Hepatocyte (in vitro differentiated cells): ENCODE measurements at regions not wholly inside any gene's neighbourhood (a gene's known extent, or its start where the extent isn't known, plus 50 kb on each side); places are given as distances from the start of the nearest gene placed in this dataset.
"Not testable (repeated sequence)": the region's sequence is repeated elsewhere in the genome, so short reads cannot be mapped to it uniquely, and the experiment has no call there.

Experiments used
- DNase-seq: peaks from one replicate; pipeline ENCODE4 v3.0.0-alpha.2; 2016; ENCODE audit warnings: low spot score
- H2AFZ ChIP-seq: fragments of 200-600 bp; sonication (generic); 2 replicates; pipeline ENCODE4 v1.6.0; 2016; ENCODE audit warnings: antibody characterized with exemption, mild to moderate bottlenecking
- H3K27ac ChIP-seq: fragments of 200-600 bp; sonication (generic); 2 replicates; pipeline ENCODE4 v1.5.1; 2016; ENCODE audit warnings: mild to moderate bottlenecking
- H3K27me3 ChIP-seq: fragments of 200-600 bp; sonication (generic); 2 replicates; pipeline ENCODE4 v1.6.1; 2016
- H3K36me3 ChIP-seq: fragments of 200-600 bp; sonication (generic); replicated peaks from 2 replicates; pipeline ENCODE4 v1.5.1; 2016; ENCODE audit warnings: low read depth; ENCODE audit not compliant: insufficient read depth
- H3K4me1 ChIP-seq: fragments of 200-600 bp; sonication (generic); 2 replicates; pipeline ENCODE4 v1.5.1; 2016; ENCODE audit warnings: mild to moderate bottlenecking, moderate library complexity; ENCODE audit not compliant: insufficient read depth
- H3K4me2 ChIP-seq: fragments of 200-600 bp; sonication (generic); 2 replicates; pipeline ENCODE4 v1.6.0; 2016
- H3K4me3 ChIP-seq: fragments of 200-600 bp; sonication (generic); 2 replicates; pipeline ENCODE4 v1.5.1; 2016; ENCODE audit warnings: mild to moderate bottlenecking
- H3K79me2 ChIP-seq: fragments of 200-600 bp; sonication (generic); 2 replicates; pipeline ENCODE4 v1.6.0; 2017; ENCODE audit warnings: mild to moderate bottlenecking
- H3K9me2 ChIP-seq: fragments of 200-600 bp; sonication (generic); replicated peaks from 2 replicates; pipeline ENCODE4 v1.6.0; 2017; ENCODE audit warnings: mild to moderate bottlenecking; ENCODE audit not compliant: insufficient read depth
- H3K9me3 ChIP-seq: fragments of 200-600 bp; sonication (generic); 2 replicates; pipeline ENCODE4 v1.5.1; 2016; ENCODE audit warnings: low read depth, mild to moderate bottlenecking
- H4K20me1 ChIP-seq: fragments of 200-600 bp; sonication (generic); 2 replicates; pipeline ENCODE4 v1.6.0; 2016; ENCODE audit warnings: mild to moderate bottlenecking; ENCODE audit not compliant: insufficient read depth, poor library complexity, severe bottlenecking
- EZH2 ChIP-seq: fragments of 200-600 bp; sonication (generic); IDR thresholded peaks from 2 replicates; pipeline ENCODE4 v1.6.1; 2016; ENCODE audit warnings: antibody characterized with exemption, mild to moderate bottlenecking, borderline replicate concordance
- EZH2phosphoT487 ChIP-seq: fragments of 200-600 bp; sonication (generic); IDR thresholded peaks from one replicate; pipeline ENCODE4 v1.6.1; 2018; ENCODE audit warnings: antibody characterized with exemption, mild to moderate bottlenecking, low read depth, moderate library complexity; ENCODE audit not compliant: unreplicated experiment, severe bottlenecking
- WGBS: methylation state at CpG from one replicate; pipeline ENCODE4 v1.1.6; 2016; ENCODE audit warnings: low lambda C conversion rate; ENCODE audit errors: missing lambda C conversion rate; 5-methylcytosine and 5-hydroxymethylcytosine counted together
- TF ChIP-seq, protein P1 (sequence below): fragments of 200-600 bp; sonication (generic); IDR thresholded peaks from 2 replicates; pipeline ENCODE4 v1.5.1; 2016; ENCODE audit warnings: antibody characterized with exemption, mild to moderate bottlenecking; ENCODE audit not compliant: poor library complexity

DNA sequence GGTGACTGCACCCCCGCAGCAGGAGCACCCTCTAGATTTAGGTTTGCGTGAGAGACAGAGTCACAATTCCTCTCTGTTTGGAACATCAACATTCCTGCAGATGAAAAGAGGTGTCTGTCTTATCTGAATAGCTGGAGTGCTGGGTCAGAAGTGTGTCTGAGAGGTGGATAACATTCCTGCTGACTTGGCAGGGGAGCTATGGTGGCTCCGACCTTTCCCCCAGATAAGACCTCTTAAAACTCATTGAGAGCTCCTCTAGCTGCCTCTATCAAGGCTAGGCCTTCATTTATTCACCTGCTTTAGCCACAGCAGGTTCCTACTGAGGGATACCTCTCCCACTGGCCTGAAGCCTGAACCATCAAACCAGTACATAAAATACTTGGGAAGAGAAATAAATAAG, 615.5 kb downstream of the LRRC70 start:
- DNase-seq = no peak
- no peaks in the 10 kb centered on the region for H3K4me1 ChIP-seq
- no peaks in the 10 kb centered on the region for H3K36me3 ChIP-seq
- H3K9me2 ChIP-seq = no peaks in the 10 kb centered on the region
- H4K20me1 ChIP-seq = no peaks in the 10 kb centered on the region
- no peak overlapping the region for H3K4me3 ChIP-seq
- H2AFZ ChIP-seq = no peak overlapping the region
- no peaks in the 10 kb centered on the region for H3K79me2 ChIP-seq
- no peak overlapping the region for H3K27ac ChIP-seq
- no peaks in the 10 kb centered on the region for H3K9me3 ChIP-seq
- 70% methylated on average over 3 of the region's 3 CpGs for WGBS
- no peak overlapping the region for H3K4me2 ChIP-seq
- no peak for TF ChIP-seq EZH2phosphoT487
- TF ChIP-seq EZH2 = no peak
- TF ChIP-seq, protein P1, sequence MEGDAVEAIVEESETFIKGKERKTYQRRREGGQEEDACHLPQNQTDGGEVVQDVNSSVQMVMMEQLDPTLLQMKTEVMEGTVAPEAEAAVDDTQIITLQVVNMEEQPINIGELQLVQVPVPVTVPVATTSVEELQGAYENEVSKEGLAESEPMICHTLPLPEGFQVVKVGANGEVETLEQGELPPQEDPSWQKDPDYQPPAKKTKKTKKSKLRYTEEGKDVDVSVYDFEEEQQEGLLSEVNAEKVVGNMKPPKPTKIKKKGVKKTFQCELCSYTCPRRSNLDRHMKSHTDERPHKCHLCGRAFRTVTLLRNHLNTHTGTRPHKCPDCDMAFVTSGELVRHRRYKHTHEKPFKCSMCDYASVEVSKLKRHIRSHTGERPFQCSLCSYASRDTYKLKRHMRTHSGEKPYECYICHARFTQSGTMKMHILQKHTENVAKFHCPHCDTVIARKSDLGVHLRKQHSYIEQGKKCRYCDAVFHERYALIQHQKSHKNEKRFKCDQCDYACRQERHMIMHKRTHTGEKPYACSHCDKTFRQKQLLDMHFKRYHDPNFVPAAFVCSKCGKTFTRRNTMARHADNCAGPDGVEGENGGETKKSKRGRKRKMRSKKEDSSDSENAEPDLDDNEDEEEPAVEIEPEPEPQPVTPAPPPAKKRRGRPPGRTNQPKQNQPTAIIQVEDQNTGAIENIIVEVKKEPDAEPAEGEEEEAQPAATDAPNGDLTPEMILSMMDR = no peak
- H3K27me3 ChIP-seq = no peaks in the 10 kb centered on the region

GRCh38 chr5:63180190-63180589, 601.6 kb downstream of the LRRC70 start:
- not testable (repeated sequence) for H3K4me3 ChIP-seq, H3K9me3 ChIP-seq, H3K9me2 ChIP-seq, DNase-seq, H3K27me3 ChIP-seq, H3K4me2 ChIP-seq, H2AFZ ChIP-seq, H4K20me1 ChIP-seq, H3K36me3 ChIP-seq, H3K27ac ChIP-seq, H3K4me1 ChIP-seq, H3K79me2 ChIP-seq
- 94% methylated on average over 1 of the region's 1 CpG for WGBS

DNA sequence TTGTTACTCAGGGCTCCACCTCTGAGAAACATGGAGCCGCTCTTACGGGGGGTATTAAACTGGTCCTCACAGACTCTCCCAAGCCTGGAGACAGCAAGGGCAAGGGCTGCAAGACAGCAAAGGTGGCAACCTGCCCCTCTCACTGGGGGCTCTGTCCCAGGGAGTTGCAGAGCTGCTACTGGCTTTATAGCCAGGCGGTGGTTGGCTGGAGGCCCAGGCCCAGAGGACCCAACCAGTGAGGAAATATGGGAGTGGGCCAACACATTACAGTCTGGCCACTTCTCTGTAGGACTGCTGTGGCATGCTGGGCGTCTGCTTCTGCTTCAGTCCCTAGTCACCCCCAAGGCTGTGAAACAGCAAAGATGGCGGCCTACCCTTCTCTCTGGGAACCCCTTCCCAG, 597.2 kb downstream of the LRRC70 start:
- no peak overlapping the region for H3K4me2 ChIP-seq

GRCh38 chr5:63170486-63170885, 591.9 kb downstream of the LRRC70 start:
- H3K4me3 ChIP-seq = no peak overlapping the region
- no peaks in the 10 kb centered on the region for H3K9me2 ChIP-seq
- 90% methylated on average over 6 of the region's 6 CpGs for WGBS
- H3K79me2 ChIP-seq = no peaks in the 10 kb centered on the region
- H3K27me3 ChIP-seq = no peaks in the 10 kb centered on the region
- DNase-seq = no peak
- no peaks in the 10 kb centered on the region for H3K36me3 ChIP-seq
- no peak overlapping the region for H2AFZ ChIP-seq
- H3K4me1 ChIP-seq = no peaks in the 10 kb centered on the region
- no peaks in the 10 kb centered on the region for H3K9me3 ChIP-seq
- H4K20me1 ChIP-seq = no peaks in the 10 kb centered on the region
- no peak overlapping the region for H3K27ac ChIP-seq
- TF ChIP-seq EZH2 = no peak
- no peak for TF ChIP-seq EZH2phosphoT487
- TF ChIP-seq, protein P1 = no peak
- no peak overlapping the region for H3K4me2 ChIP-seq

More for the DNA sequence above, 597.2 kb downstream of the LRRC70 start:
- no peak for DNase-seq
- H3K79me2 ChIP-seq = no peaks in the 10 kb centered on the region
- H3K4me3 ChIP-seq = no peak overlapping the region
- no peaks in the 10 kb centered on the region for H3K4me1 ChIP-seq
- H2AFZ ChIP-seq = no peak overlapping the region
- WGBS = 94% methylated on average over 5 of the region's 5 CpGs
- H3K27me3 ChIP-seq = no peaks in the 10 kb centered on the region
- H4K20me1 ChIP-seq = no peaks in the 10 kb centered on the region
- H3K9me2 ChIP-seq = no peaks in the 10 kb centered on the region
- no peak overlapping the region for H3K27ac ChIP-seq
- TF ChIP-seq EZH2phosphoT487 (no peak), EZH2 (no peak)
- TF ChIP-seq, protein P1 = no peak
- no peaks in the 10 kb centered on the region for H3K36me3 ChIP-seq
- no peaks in the 10 kb centered on the region for H3K9me3 ChIP-seq
